ENCODE measurements at regions not wholly inside any gene's neighbourhood (a gene's known extent, or its start where the extent isn't known, plus 50 kb on each side); places are given as distances from the start of the nearest gene placed in this dataset.

DNA sequence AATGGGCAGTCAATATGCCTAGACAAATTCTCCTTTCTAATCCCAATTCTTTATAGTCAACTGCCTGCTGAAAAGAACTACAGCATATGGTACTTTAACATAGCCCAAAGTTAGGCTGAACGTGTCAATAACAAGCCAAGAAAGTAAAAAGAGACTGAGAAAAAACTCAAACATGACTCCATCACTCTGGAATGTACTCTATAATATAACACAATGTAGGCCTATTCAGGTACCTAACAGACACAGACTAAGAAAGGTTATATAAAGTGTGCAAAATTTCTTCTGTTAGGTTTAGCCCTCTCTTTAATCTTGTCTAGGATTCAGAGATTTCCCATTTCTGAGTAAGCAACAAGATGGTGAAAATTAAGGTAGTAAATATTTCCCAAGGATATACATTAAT lies 209.7 kb upstream of the PRR16 start:
- no peak for TF ChIP-seq PRDM10 (CRISPR knock-in tag; IDR thresholded peaks at IDR 0.05; ENCODE audit: low read depth)
- TF ChIP-seq, protein P1, sequence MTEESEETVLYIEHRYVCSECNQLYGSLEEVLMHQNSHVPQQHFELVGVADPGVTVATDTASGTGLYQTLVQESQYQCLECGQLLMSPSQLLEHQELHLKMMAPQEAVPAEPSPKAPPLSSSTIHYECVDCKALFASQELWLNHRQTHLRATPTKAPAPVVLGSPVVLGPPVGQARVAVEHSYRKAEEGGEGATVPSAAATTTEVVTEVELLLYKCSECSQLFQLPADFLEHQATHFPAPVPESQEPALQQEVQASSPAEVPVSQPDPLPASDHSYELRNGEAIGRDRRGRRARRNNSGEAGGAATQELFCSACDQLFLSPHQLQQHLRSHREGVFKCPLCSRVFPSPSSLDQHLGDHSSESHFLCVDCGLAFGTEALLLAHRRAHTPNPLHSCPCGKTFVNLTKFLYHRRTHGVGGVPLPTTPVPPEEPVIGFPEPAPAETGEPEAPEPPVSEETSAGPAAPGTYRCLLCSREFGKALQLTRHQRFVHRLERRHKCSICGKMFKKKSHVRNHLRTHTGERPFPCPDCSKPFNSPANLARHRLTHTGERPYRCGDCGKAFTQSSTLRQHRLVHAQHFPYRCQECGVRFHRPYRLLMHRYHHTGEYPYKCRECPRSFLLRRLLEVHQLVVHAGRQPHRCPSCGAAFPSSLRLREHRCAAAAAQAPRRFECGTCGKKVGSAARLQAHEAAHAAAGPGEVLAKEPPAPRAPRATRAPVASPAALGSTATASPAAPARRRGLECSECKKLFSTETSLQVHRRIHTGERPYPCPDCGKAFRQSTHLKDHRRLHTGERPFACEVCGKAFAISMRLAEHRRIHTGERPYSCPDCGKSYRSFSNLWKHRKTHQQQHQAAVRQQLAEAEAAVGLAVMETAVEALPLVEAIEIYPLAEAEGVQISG (CRISPR knock-in tag; IDR thresholded peaks at IDR 0.05): no peak
- no peak for TF ChIP-seq ETS1 (CRISPR knock-in tag; IDR thresholded peaks at IDR 0.05)
- no peak for TF ChIP-seq ATF6 (CRISPR knock-in tag; conservative IDR thresholded peaks at IDR 0.05)
- no peak for TF ChIP-seq FOSL2 (CRISPR knock-in tag; IDR thresholded peaks at IDR 0.05)
- no peak for TF ChIP-seq ETV6 (CRISPR knock-in tag; conservative IDR thresholded peaks at IDR 0.05)
- TF ChIP-seq NR2F2 (IDR thresholded peaks at IDR 0.05; ENCODE audit: borderline replicate concordance, low read depth): no peak
- no peak for TF ChIP-seq ZNF121 (CRISPR knock-in tag; IDR thresholded peaks at IDR 0.05)
- no peak for TF ChIP-seq KDM3A (CRISPR knock-in tag; IDR thresholded peaks at IDR 0.05; ENCODE audit: low read depth)
- TF ChIP-seq NFIB (CRISPR knock-in tag; IDR thresholded peaks at IDR 0.05; ENCODE audit: borderline replicate concordance): no peak
- no peak for TF ChIP-seq HNRNPK (IDR thresholded peaks at IDR 0.05; ENCODE audit: low read depth, low read length, poor library complexity, severe bottlenecking)
- TF ChIP-seq POLR2AphosphoS5 (IDR thresholded peaks at IDR 0.05; ENCODE audit: low read depth, low read length): no peak
- TF ChIP-seq, protein P2, sequence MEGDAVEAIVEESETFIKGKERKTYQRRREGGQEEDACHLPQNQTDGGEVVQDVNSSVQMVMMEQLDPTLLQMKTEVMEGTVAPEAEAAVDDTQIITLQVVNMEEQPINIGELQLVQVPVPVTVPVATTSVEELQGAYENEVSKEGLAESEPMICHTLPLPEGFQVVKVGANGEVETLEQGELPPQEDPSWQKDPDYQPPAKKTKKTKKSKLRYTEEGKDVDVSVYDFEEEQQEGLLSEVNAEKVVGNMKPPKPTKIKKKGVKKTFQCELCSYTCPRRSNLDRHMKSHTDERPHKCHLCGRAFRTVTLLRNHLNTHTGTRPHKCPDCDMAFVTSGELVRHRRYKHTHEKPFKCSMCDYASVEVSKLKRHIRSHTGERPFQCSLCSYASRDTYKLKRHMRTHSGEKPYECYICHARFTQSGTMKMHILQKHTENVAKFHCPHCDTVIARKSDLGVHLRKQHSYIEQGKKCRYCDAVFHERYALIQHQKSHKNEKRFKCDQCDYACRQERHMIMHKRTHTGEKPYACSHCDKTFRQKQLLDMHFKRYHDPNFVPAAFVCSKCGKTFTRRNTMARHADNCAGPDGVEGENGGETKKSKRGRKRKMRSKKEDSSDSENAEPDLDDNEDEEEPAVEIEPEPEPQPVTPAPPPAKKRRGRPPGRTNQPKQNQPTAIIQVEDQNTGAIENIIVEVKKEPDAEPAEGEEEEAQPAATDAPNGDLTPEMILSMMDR (CRISPR knock-in tag; IDR thresholded peaks at IDR 0.05): no peak

Data from HepG2 (cell line).